Ascending aorta (tissue), 2 donors: ENCODE measurements at regions not wholly inside any gene's neighbourhood (a gene's known extent, or its start where the extent isn't known, plus 50 kb on each side); places are given as distances from the start of the nearest gene placed in this dataset.

Experiments
- DNase-seq, 2 donors: peaks; one replicate each; pipeline ENCODE4 v3.0.0-alpha.2; 2019; ENCODE audit warnings: low spot score in 2 of 2
- H3K27ac ChIP-seq, 2 donors: fragments of 200-600 bp; sonication (generic); one replicate each; pipeline ENCODE4 v1.5.1; 2016 to 2017; ENCODE audit warnings: mild to moderate bottlenecking in 1 of 2
- H3K27me3 ChIP-seq: fragments of 200-600 bp; sonication (generic); one replicate; pipeline ENCODE4 v1.5.1; 2017
- H3K36me3 ChIP-seq, 2 donors: fragments of 200-600 bp; sonication (generic); one replicate each; pipeline ENCODE4 v1.5.1; 2016
- H3K4me1 ChIP-seq, 2 donors: fragments of 200-600 bp; sonication (generic); one replicate each; pipeline ENCODE4 v1.5.1; 2016 to 2017; ENCODE audit warnings: mild to moderate bottlenecking in 1 of 2
- H3K4me3 ChIP-seq, 2 donors: fragments of 200-600 bp; sonication (generic); one replicate each; pipeline ENCODE4 v1.5.1; 2016 to 2017; ENCODE audit warnings: mild to moderate bottlenecking in 1 of 2
- H3K9me3 ChIP-seq, 2 donors: fragments of 200-600 bp; sonication (generic); one replicate each; pipeline ENCODE4 v1.5.1; 2016
- CTCF ChIP-seq, 3 experiments: fragments of 200-600 bp in 2 of 3; fragments of 450-650 bp in 1 of 3; sonication (generic) in 2 of 3; IDR thresholded peaks; one replicate each; pipeline ENCODE4 v1.5.1; 2016 to 2019; ENCODE audit warnings: antibody characterized with exemption in 3 of 3, mild to moderate bottlenecking in 1 of 3, moderate library complexity in 1 of 3
- intact Hi-C: fragments of 100-400 bp; cut with DNase I; formaldehyde crosslinking; loops from one replicate; pipeline ENCODE4 v1.15.1; 2023

GRCh38 chr5:66511491-66511890, 84.7 kb upstream of the MAST4 start:
- Histone ChIP-seq H3K36me3 (no peaks in the 10 kb centered on the region), H3K9me3 (no peaks in the 10 kb centered on the region), H3K4me3 (no peak overlapping the region), H3K4me1 (no peaks in the 10 kb centered on the region), H3K27ac (no peak overlapping the region), H3K27me3 (no peaks in the 10 kb centered on the region)
- TF ChIP-seq CTCF (IDR thresholded peaks at IDR 0.05): no peak
- intact Hi-C loops: no loop called here
- DNase-seq: no peak

GRCh38 chr5:66513130-66513529, 83.1 kb upstream of the MAST4 start:
- Histone ChIP-seq H3K4me3 (no peak overlapping the region), H3K9me3 (no peaks in the 10 kb centered on the region), H3K36me3 (no peaks in the 10 kb centered on the region), H3K27me3 (no peaks in the 10 kb centered on the region), H3K27ac (no peak overlapping the region), H3K4me1 (no peaks in the 10 kb centered on the region)
- intact Hi-C loops: no loop called here
- no peak for DNase-seq
- no peak for TF ChIP-seq CTCF (IDR thresholded peaks at IDR 0.05)

- Histone ChIP-seq H3K4me1 (no peaks in the 10 kb centered on the region), H3K27me3 (no peaks in the 10 kb centered on the region), H3K9me3 (no peaks in the 10 kb centered on the region), H3K36me3 (no peaks in the 10 kb centered on the region), H3K27ac (no peak overlapping the region), H3K4me3 (no peak overlapping the region)
- intact Hi-C loops: no loop called here
- DNase-seq: no peak
- TF ChIP-seq CTCF (IDR thresholded peaks at IDR 0.05): no peak
Observed at GRCh38 chr5:66515209-66515608, 81.0 kb upstream of the MAST4 start.

GRCh38 chr5:66516550-66516949, 79.6 kb upstream of the MAST4 start:
- TF ChIP-seq CTCF (IDR thresholded peaks at IDR 0.05): no peak
- H3K36me3 ChIP-seq: no peaks in the 10 kb centered on the region
- H3K9me3 ChIP-seq: no peaks in the 10 kb centered on the region
- no peaks in the 10 kb centered on the region for H3K27me3 ChIP-seq
- no peak for DNase-seq
- H3K27ac ChIP-seq: no peak overlapping the region
- intact Hi-C loops: no loop called here
- no peak overlapping the region for H3K4me3 ChIP-seq
- no peaks in the 10 kb centered on the region for H3K4me1 ChIP-seq

- no peaks in the 10 kb centered on the region for H3K9me3 ChIP-seq
- intact Hi-C loops: no loop called here
- no peak for DNase-seq
- no peaks in the 10 kb centered on the region for H3K36me3 ChIP-seq
- no peaks in the 10 kb centered on the region for H3K4me1 ChIP-seq
- no peak for TF ChIP-seq CTCF (IDR thresholded peaks at IDR 0.05)
- no peak overlapping the region for H3K4me3 ChIP-seq
- no peak overlapping the region for H3K27ac ChIP-seq
- no peaks in the 10 kb centered on the region for H3K27me3 ChIP-seq
Observed at GRCh38 chr5:66517351-66517750, 78.8 kb upstream of the MAST4 start.

GRCh38 chr5:66518052-66518451, 78.1 kb upstream of the MAST4 start:
- no peaks in the 10 kb centered on the region for H3K27me3 ChIP-seq
- no peaks in the 10 kb centered on the region for H3K9me3 ChIP-seq
- DNase-seq: no peak
- TF ChIP-seq CTCF (IDR thresholded peaks at IDR 0.05): no peak
- H3K36me3 ChIP-seq: no peaks in the 10 kb centered on the region
- no peak overlapping the region for H3K4me3 ChIP-seq
- intact Hi-C loops: no loop called here
- H3K27ac ChIP-seq: no peak overlapping the region
- no peaks in the 10 kb centered on the region for H3K4me1 ChIP-seq
